Neural progenitor cell (in vitro differentiated cells): ENCODE measurements at regions not wholly inside any gene's neighbourhood (a gene's known extent, or its start where the extent isn't known, plus 50 kb on each side); places are given as distances from the start of the nearest gene placed in this dataset.

Experiments used
- EZH2phosphoT487 ChIP-seq: fragments of 200-600 bp; sonication (generic); IDR thresholded peaks from 2 replicates; pipeline ENCODE4 v1.6.1; 2017; ENCODE audit warnings: antibody characterized with exemption
- TF ChIP-seq, protein P1 (sequence below): fragments of 200-600 bp; sonication (generic); IDR thresholded peaks from 2 replicates; pipeline ENCODE4 v1.5.1; 2017; ENCODE audit warnings: antibody characterized with exemption, mild to moderate bottlenecking

DNA sequence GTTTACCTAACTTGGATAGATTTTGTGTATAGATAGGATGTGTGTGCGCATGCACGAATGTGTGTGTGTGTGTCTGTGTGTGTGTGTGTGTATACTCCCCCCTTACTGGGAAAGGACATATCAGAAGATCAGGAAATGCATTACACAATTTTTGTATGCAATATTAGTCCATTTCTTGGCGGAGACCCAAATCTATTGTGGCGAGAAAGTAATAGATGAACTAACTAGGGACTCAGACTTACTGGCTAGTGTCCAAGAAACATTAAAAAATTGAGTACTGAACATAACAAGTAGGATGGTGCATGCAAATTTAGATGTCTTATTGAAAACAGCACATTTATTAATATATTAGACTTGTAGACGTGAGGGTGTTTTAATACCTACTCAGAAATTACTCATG, 1036.5 kb upstream of the FANCL start:
- TF ChIP-seq, protein P1, sequence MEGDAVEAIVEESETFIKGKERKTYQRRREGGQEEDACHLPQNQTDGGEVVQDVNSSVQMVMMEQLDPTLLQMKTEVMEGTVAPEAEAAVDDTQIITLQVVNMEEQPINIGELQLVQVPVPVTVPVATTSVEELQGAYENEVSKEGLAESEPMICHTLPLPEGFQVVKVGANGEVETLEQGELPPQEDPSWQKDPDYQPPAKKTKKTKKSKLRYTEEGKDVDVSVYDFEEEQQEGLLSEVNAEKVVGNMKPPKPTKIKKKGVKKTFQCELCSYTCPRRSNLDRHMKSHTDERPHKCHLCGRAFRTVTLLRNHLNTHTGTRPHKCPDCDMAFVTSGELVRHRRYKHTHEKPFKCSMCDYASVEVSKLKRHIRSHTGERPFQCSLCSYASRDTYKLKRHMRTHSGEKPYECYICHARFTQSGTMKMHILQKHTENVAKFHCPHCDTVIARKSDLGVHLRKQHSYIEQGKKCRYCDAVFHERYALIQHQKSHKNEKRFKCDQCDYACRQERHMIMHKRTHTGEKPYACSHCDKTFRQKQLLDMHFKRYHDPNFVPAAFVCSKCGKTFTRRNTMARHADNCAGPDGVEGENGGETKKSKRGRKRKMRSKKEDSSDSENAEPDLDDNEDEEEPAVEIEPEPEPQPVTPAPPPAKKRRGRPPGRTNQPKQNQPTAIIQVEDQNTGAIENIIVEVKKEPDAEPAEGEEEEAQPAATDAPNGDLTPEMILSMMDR: no peak
- no peak for TF ChIP-seq EZH2phosphoT487
